Activated naive CD8-positive, alpha-beta T cell treated with anti-CD3 and anti-CD28 coated beads, Interleukin-2, amount 50 U/mL, for 24 hours (primary cell): ENCODE measurements at regions not wholly inside any gene's neighbourhood (a gene's known extent, or its start where the extent isn't known, plus 50 kb on each side); places are given as distances from the start of the nearest gene placed in this dataset.
"Not testable (repeated sequence)": the region's sequence is repeated elsewhere in the genome, so short reads cannot be mapped to it uniquely, and the experiment has no call there.

Experiments
- ATAC-seq: fragments of 150-1000 bp; cut with Tn5 transposase; one replicate; pipeline ENCODE4 v1.10.0; 2021
- DNase-seq: peaks from one replicate; pipeline ENCODE4 v3.0.0; 2021
- H3K27ac Mint-ChIP-seq: one replicate; pipeline ENCODE4 v1.8.0; 2021; ENCODE audit warnings: mild to moderate bottlenecking, mixed read lengths
- H3K27me3 Mint-ChIP-seq: one replicate; pipeline ENCODE4 v1.8.0; 2021; ENCODE audit warnings: mixed read lengths
- H3K36me3 Mint-ChIP-seq: one replicate; pipeline ENCODE4 v1.8.0; 2021; ENCODE audit warnings: low read depth, mixed read lengths
- H3K4me1 Mint-ChIP-seq: one replicate; pipeline ENCODE4 v1.8.0; 2021; ENCODE audit warnings: mixed read lengths
- H3K4me3 Mint-ChIP-seq: one replicate; pipeline ENCODE4 v1.8.0; 2021; ENCODE audit warnings: mild to moderate bottlenecking, moderate library complexity, mixed read lengths
- H3K9me3 Mint-ChIP-seq: one replicate; pipeline ENCODE4 v1.8.0; 2021; ENCODE audit warnings: mixed read lengths

- H3K4me3 Mint-ChIP-seq: no peak overlapping the region
- no peaks in the 10 kb centered on the region for H3K9me3 Mint-ChIP-seq
- ATAC-seq (no peak), DNase-seq (no peak)
- H3K27me3 Mint-ChIP-seq: no peaks in the 10 kb centered on the region
- peaks cover 29% of the 10 kb centered on the region for H3K4me1 Mint-ChIP-seq
- no peaks in the 10 kb centered on the region for H3K36me3 Mint-ChIP-seq
- H3K27ac Mint-ChIP-seq: no peak overlapping the region
Measured at GRCh38 chr2:241961454-241961853, 91.9 kb downstream of the RTP5 start.

- DNase-seq (no peak), ATAC-seq (no peak)
- Mint-ChIP-seq H3K9me3 (no peaks in the 10 kb centered on the region), H3K4me1 (peaks cover 40% of the 10 kb centered on the region), H3K27me3 (no peaks in the 10 kb centered on the region), H3K36me3 (no peaks in the 10 kb centered on the region), H3K27ac (no peak overlapping the region), H3K4me3 (no peak overlapping the region)
Measured at GRCh38 chr2:241964133-241964532, 94.6 kb downstream of the RTP5 start.

- Mint-ChIP-seq H3K27me3 (no peaks in the 10 kb centered on the region), H3K36me3 (peaks cover 3% of the 10 kb centered on the region), H3K27ac (peak overlapping the region; percentile 93), H3K4me1 (peaks cover 40% of the 10 kb centered on the region), H3K4me3 (peak overlapping the region; percentile 74), H3K9me3 (no peaks in the 10 kb centered on the region)
- ATAC-seq (peak; percentile 97), DNase-seq (peak; percentile 76)
Measured at GRCh38 chr2:241965931-241966412, 96.4 kb downstream of the RTP5 start.

- peaks cover 40% of the 10 kb centered on the region for H3K4me1 Mint-ChIP-seq
- H3K27me3 Mint-ChIP-seq: no peaks in the 10 kb centered on the region
- H3K27ac Mint-ChIP-seq: peak overlapping the region; percentile 93
- no peak for DNase-seq
- ATAC-seq: no peak
- peak overlapping the region; percentile 74 for H3K4me3 Mint-ChIP-seq
- H3K36me3 Mint-ChIP-seq: peaks cover 9% of the 10 kb centered on the region
- no peaks in the 10 kb centered on the region for H3K9me3 Mint-ChIP-seq
Measured at GRCh38 chr2:241966647-241967466, 97.3 kb downstream of the RTP5 start.

GRCh38 chr2:241967467-241968144, 98.1 kb downstream of the RTP5 start:
- ATAC-seq (no peak), DNase-seq (no peak)
- Mint-ChIP-seq H3K27ac (no peak overlapping the region), H3K4me1 (peaks cover 34% of the 10 kb centered on the region), H3K36me3 (peaks cover 16% of the 10 kb centered on the region), H3K9me3 (no peaks in the 10 kb centered on the region), H3K4me3 (no peak overlapping the region), H3K27me3 (no peaks in the 10 kb centered on the region)

GRCh38 chr2:241968417-241968816, 98.9 kb downstream of the RTP5 start:
- Mint-ChIP-seq H3K9me3 (no peaks in the 10 kb centered on the region), H3K36me3 (peaks cover 21% of the 10 kb centered on the region)

GRCh38 chr2:241969182-241969581, 99.7 kb downstream of the RTP5 start:
- H3K9me3 Mint-ChIP-seq, H3K4me3 Mint-ChIP-seq, H3K27ac Mint-ChIP-seq, ATAC-seq, DNase-seq, H3K27me3 Mint-ChIP-seq: not testable (repeated sequence)
- Mint-ChIP-seq H3K36me3 (peaks cover 21% of the 10 kb centered on the region), H3K4me1 (peaks cover 26% of the 10 kb centered on the region)

More at GRCh38 chr2:241968417-241968816, 98.9 kb downstream of the RTP5 start:
- Mint-ChIP-seq H3K4me3 (no peak overlapping the region), H3K27me3 (no peaks in the 10 kb centered on the region), H3K27ac (no peak overlapping the region), H3K4me1 (peaks cover 30% of the 10 kb centered on the region)
- ATAC-seq (no peak), DNase-seq (no peak)

GRCh38 chr2:241970716-241971115, 101.2 kb downstream of the RTP5 start:
- H3K4me3 Mint-ChIP-seq: no peak overlapping the region
- H3K36me3 Mint-ChIP-seq: peaks cover 21% of the 10 kb centered on the region
- ATAC-seq: no peak
- peaks cover 19% of the 10 kb centered on the region for H3K4me1 Mint-ChIP-seq
- no peaks in the 10 kb centered on the region for H3K9me3 Mint-ChIP-seq
- DNase-seq: no peak
- H3K27me3 Mint-ChIP-seq: no peaks in the 10 kb centered on the region
- H3K27ac Mint-ChIP-seq: peak overlapping the region; percentile 40

- no peak overlapping the region for H3K27ac Mint-ChIP-seq
- no peaks in the 10 kb centered on the region for H3K27me3 Mint-ChIP-seq
- H3K4me3 Mint-ChIP-seq: no peak overlapping the region
- H3K9me3 Mint-ChIP-seq: no peaks in the 10 kb centered on the region
- H3K36me3 Mint-ChIP-seq: peaks cover 31% of the 10 kb centered on the region
- peaks cover 3% of the 10 kb centered on the region for H3K4me1 Mint-ChIP-seq
- DNase-seq: no peak
- no peak for ATAC-seq
Measured at GRCh38 chr2:241974096-241974495, 104.6 kb downstream of the RTP5 start.

GRCh38 chr2:241974851-241975592, 105.5 kb downstream of the RTP5 start:
- peaks cover 3% of the 10 kb centered on the region for H3K4me1 Mint-ChIP-seq
- H3K9me3 Mint-ChIP-seq: no peaks in the 10 kb centered on the region
- no peak overlapping the region for H3K4me3 Mint-ChIP-seq
- ATAC-seq (peak; percentile 18), DNase-seq (no peak)
- no peak overlapping the region for H3K27ac Mint-ChIP-seq
- no peaks in the 10 kb centered on the region for H3K27me3 Mint-ChIP-seq
- peaks cover 31% of the 10 kb centered on the region for H3K36me3 Mint-ChIP-seq

GRCh38 chr2:241975593-241976284, 106.2 kb downstream of the RTP5 start:
- peaks cover 30% of the 10 kb centered on the region for H3K36me3 Mint-ChIP-seq
- H3K4me3 Mint-ChIP-seq: no peak overlapping the region
- H3K9me3 Mint-ChIP-seq: no peaks in the 10 kb centered on the region
- no peak overlapping the region for H3K27ac Mint-ChIP-seq
- ATAC-seq: no peak
- DNase-seq: no peak
- peaks cover 3% of the 10 kb centered on the region for H3K4me1 Mint-ChIP-seq
- H3K27me3 Mint-ChIP-seq: no peaks in the 10 kb centered on the region

GRCh38 chr2:241976296-241976695, 106.8 kb downstream of the RTP5 start:
- peaks cover 26% of the 10 kb centered on the region for H3K36me3 Mint-ChIP-seq
- no peak for DNase-seq
- H3K27me3 Mint-ChIP-seq: no peaks in the 10 kb centered on the region
- H3K27ac Mint-ChIP-seq: no peak overlapping the region
- H3K4me1 Mint-ChIP-seq: peaks cover 3% of the 10 kb centered on the region
- H3K9me3 Mint-ChIP-seq: no peaks in the 10 kb centered on the region
- H3K4me3 Mint-ChIP-seq: no peak overlapping the region
- ATAC-seq: no peak

- Mint-ChIP-seq H3K27me3 (no peaks in the 10 kb centered on the region), H3K9me3 (no peaks in the 10 kb centered on the region), H3K4me3 (no peak overlapping the region), H3K36me3 (peaks cover 13% of the 10 kb centered on the region), H3K27ac (no peak overlapping the region), H3K4me1 (peaks cover 3% of the 10 kb centered on the region)
- ATAC-seq (no peak), DNase-seq (no peak)
Measured at GRCh38 chr2:241977557-241978300, 108.2 kb downstream of the RTP5 start.
